Glutamatergic neuron (in vitro differentiated cells): ENCODE measurements at regions not wholly inside any gene's neighbourhood (a gene's known extent, or its start where the extent isn't known, plus 50 kb on each side); places are given as distances from the start of the nearest gene placed in this dataset.

Experiments
- DNase-seq: peaks from one replicate; pipeline ENCODE4 v3.0.0; 2022
- H3K27ac Mint-ChIP-seq: one replicate; pipeline ENCODE4 v1.8.0; 2020; ENCODE audit warnings: mild to moderate bottlenecking, mixed read lengths, inconsistent platforms; ENCODE audit not compliant: unreplicated experiment
- H3K27me3 Mint-ChIP-seq: one replicate; pipeline ENCODE4 v1.8.0; 2020; ENCODE audit warnings: mild to moderate bottlenecking, moderate library complexity, mixed read lengths, inconsistent platforms; ENCODE audit not compliant: unreplicated experiment
- H3K36me3 Mint-ChIP-seq: one replicate; pipeline ENCODE4 v1.8.0; 2020; ENCODE audit warnings: mild to moderate bottlenecking, mixed read lengths, inconsistent platforms; ENCODE audit not compliant: unreplicated experiment
- H3K4me1 Mint-ChIP-seq: one replicate; pipeline ENCODE4 v1.8.0; 2020; ENCODE audit warnings: mild to moderate bottlenecking, low read depth, mixed read lengths, inconsistent platforms; ENCODE audit not compliant: unreplicated experiment
- H3K4me3 Mint-ChIP-seq: one replicate; pipeline ENCODE4 v1.8.0; 2020; ENCODE audit warnings: mild to moderate bottlenecking, mixed read lengths, inconsistent platforms; ENCODE audit not compliant: unreplicated experiment
- H3K9me3 Mint-ChIP-seq: one replicate; pipeline ENCODE4 v1.8.0; 2020; ENCODE audit warnings: mild to moderate bottlenecking, moderate library complexity, mixed read lengths, inconsistent platforms; ENCODE audit not compliant: unreplicated experiment
- CTCF ChIP-seq: fragments of 200-600 bp; sonication (generic); IDR thresholded peaks from one replicate; pipeline ENCODE4 v1.5.0; 2021; ENCODE audit not compliant: partially characterized antibody, unreplicated experiment

- Mint-ChIP-seq H3K27me3 (peaks cover 8% of the 10 kb centered on the region), H3K9me3 (no peaks in the 10 kb centered on the region), H3K4me1 (no peaks in the 10 kb centered on the region), H3K36me3 (no peaks in the 10 kb centered on the region), H3K4me3 (no peak overlapping the region), H3K27ac (no peak overlapping the region)
- TF ChIP-seq CTCF: no peak
- no peak for DNase-seq
These were observed 143.6 kb upstream of the PITX1 start for GRCh38 chr5:135177591-135177990.

GRCh38 chr5:135176991-135177390, 143.0 kb upstream of the PITX1 start:
- no peaks in the 10 kb centered on the region for H3K36me3 Mint-ChIP-seq
- no peak for DNase-seq
- H3K27me3 Mint-ChIP-seq: peaks cover 8% of the 10 kb centered on the region
- H3K4me3 Mint-ChIP-seq: no peak overlapping the region
- no peaks in the 10 kb centered on the region for H3K4me1 Mint-ChIP-seq
- no peak overlapping the region for H3K27ac Mint-ChIP-seq
- no peak for TF ChIP-seq CTCF
- no peaks in the 10 kb centered on the region for H3K9me3 Mint-ChIP-seq

- H3K4me1 Mint-ChIP-seq: no peaks in the 10 kb centered on the region
- no peak for DNase-seq
- H3K27ac Mint-ChIP-seq: no peak overlapping the region
- no peak for TF ChIP-seq CTCF
- no peak overlapping the region for H3K4me3 Mint-ChIP-seq
- H3K36me3 Mint-ChIP-seq: no peaks in the 10 kb centered on the region
- peaks cover 6% of the 10 kb centered on the region for H3K27me3 Mint-ChIP-seq
- H3K9me3 Mint-ChIP-seq: no peaks in the 10 kb centered on the region
These were observed 140.5 kb upstream of the PITX1 start for GRCh38 chr5:135174315-135175096.

GRCh38 chr5:135173662-135174290, 139.7 kb upstream of the PITX1 start:
- no peak for DNase-seq
- Mint-ChIP-seq H3K4me1 (no peaks in the 10 kb centered on the region), H3K36me3 (no peaks in the 10 kb centered on the region), H3K9me3 (no peaks in the 10 kb centered on the region), H3K27ac (no peak overlapping the region), H3K27me3 (peaks cover 2% of the 10 kb centered on the region), H3K4me3 (no peak overlapping the region)
- no peak for TF ChIP-seq CTCF

- no peaks in the 10 kb centered on the region for H3K9me3 Mint-ChIP-seq
- no peak overlapping the region for H3K27ac Mint-ChIP-seq
- DNase-seq: no peak
- H3K27me3 Mint-ChIP-seq: peaks cover 2% of the 10 kb centered on the region
- H3K36me3 Mint-ChIP-seq: no peaks in the 10 kb centered on the region
- no peaks in the 10 kb centered on the region for H3K4me1 Mint-ChIP-seq
- TF ChIP-seq CTCF: no peak
- no peak overlapping the region for H3K4me3 Mint-ChIP-seq
These were observed 138.7 kb upstream of the PITX1 start for GRCh38 chr5:135172718-135173117.
